Keratinocyte (primary cell): ENCODE measurements at regions not wholly inside any gene's neighbourhood (a gene's known extent, or its start where the extent isn't known, plus 50 kb on each side); places are given as distances from the start of the nearest gene placed in this dataset.

ENCODE experiments used
- CTCF ChIP-seq, 3 experiments: IDR thresholded peaks in 1 of 3; conservative IDR thresholded peaks in 1 of 3; optimal IDR thresholded peaks in 1 of 3; 2 replicates in 2 of 3; 3 replicates in 1 of 3; pipeline versions ENCODE3 to v1.5.1; 2011; ENCODE audit warnings: low read length in 3 of 3, mild to moderate bottlenecking in 3 of 3, moderate library complexity in 2 of 3, control low read depth in 1 of 3, inconsistent platforms in 1 of 3; ENCODE audit not compliant: insufficient read depth in 2 of 3; ENCODE audit errors: extremely low read depth in 1 of 3
- EZH2 ChIP-seq: IDR thresholded peaks from one replicate; pipeline ENCODE4 v1.6.1; 2012; ENCODE audit warnings: inconsistent platforms, mild to moderate bottlenecking, low read length, moderate library complexity

DNA sequence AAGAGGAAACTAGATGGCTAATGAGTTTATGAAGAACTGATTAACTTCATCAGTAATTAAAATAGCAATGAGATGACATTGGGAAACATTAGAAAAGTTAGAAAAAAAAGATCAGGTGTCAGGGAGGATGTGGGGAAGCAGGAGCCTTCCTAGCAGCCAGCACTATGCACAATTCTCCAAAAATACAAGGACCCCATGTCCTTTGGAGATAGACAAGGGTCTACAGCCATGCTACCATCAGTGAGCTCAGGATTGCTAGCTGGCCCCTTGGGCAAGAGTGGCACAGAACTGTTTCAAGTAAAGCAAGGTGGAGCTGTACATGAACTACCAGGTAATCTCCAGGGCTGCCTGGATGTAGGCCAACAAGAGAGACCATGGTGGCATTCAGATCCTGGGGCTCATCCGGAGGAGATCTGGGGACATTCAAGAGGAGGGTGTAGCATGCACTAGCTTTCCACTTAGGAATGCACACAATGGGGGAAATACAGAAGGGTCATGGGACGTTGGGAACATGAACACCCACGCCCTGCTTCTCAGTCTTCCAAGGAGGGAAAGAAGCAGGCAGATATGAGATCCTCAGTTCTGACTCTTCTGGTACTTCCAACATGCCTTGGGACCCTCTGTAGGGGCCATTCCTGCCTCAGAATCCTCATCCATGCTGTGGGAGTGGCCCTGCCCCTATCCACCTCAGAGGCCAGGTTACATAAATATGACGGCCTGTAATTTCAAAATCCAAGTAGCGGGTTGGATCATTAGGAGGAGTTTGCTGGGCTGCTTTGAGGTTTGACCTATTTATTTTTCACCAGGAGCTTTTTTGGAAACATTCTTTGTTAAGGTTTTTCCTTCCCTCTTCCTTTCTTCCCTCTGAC lies 82.2 kb upstream of the HABP2 start:
- TF ChIP-seq CTCF (optimal IDR thresholded peaks at IDR 0.05 in 1 of 3, IDR thresholded peaks at IDR 0.05 in 1 of 3, conservative IDR thresholded peaks at IDR 0.05 in 1 of 3; ENCODE audit: extremely low read depth in 1 of 3, insufficient read depth in 2 of 3, low read length in 3 of 3) (no peak), EZH2 (no peak)
